HG02763 (cell line): ENCODE measurements at regions not wholly inside any gene's neighbourhood (a gene's known extent, or its start where the extent isn't known, plus 50 kb on each side); places are given as distances from the start of the nearest gene placed in this dataset.
"Not testable (repeated sequence)": the region's sequence is repeated elsewhere in the genome, so short reads cannot be mapped to it uniquely, and the experiment has no call there.

Experiments
- ATAC-seq: cut with Tn5 transposase; IDR thresholded peaks from one replicate; pipeline ENCODE4 v1.9.1; 2021; ENCODE audit warnings: mild to moderate bottlenecking, moderate library complexity; ENCODE audit not compliant: unreplicated experiment

- ATAC-seq: no peak
Observed at GRCh38 chr3:72174040-72174439, 389.1 kb upstream of the PROK2 start.

- ATAC-seq: no peak
Observed at GRCh38 chr3:72171946-72172345, 387.0 kb upstream of the PROK2 start.

- ATAC-seq: no peak
Observed at GRCh38 chr3:72171463-72171881, 386.5 kb upstream of the PROK2 start.

- ATAC-seq: no peak
Observed at GRCh38 chr3:72169561-72170472, 384.9 kb upstream of the PROK2 start.

GRCh38 chr3:72169120-72169519, 384.2 kb upstream of the PROK2 start:
- ATAC-seq: no peak

GRCh38 chr3:72165808-72166207, 380.9 kb upstream of the PROK2 start:
- ATAC-seq: no peak

- ATAC-seq: no peak
Observed at GRCh38 chr3:72165317-72165716, 380.4 kb upstream of the PROK2 start.

GRCh38 chr3:72164635-72164978, 379.7 kb upstream of the PROK2 start:
- ATAC-seq: no peak

- peak; percentile 87 for ATAC-seq
Observed at GRCh38 chr3:72163809-72164634, 379.1 kb upstream of the PROK2 start.

GRCh38 chr3:72162649-72163184, 377.8 kb upstream of the PROK2 start:
- no peak for ATAC-seq

GRCh38 chr3:72161881-72162595, 377.1 kb upstream of the PROK2 start:
- no peak for ATAC-seq

- ATAC-seq: not testable (repeated sequence)
Observed at GRCh38 chr3:72161285-72161684, 376.3 kb upstream of the PROK2 start.

GRCh38 chr3:72160351-72160750, 375.4 kb upstream of the PROK2 start:
- no peak for ATAC-seq

GRCh38 chr3:72159487-72159886, 374.5 kb upstream of the PROK2 start:
- ATAC-seq: no peak

GRCh38 chr3:72158639-72159326, 373.8 kb upstream of the PROK2 start:
- no peak for ATAC-seq

GRCh38 chr3:72157748-72158638, 373.0 kb upstream of the PROK2 start:
- ATAC-seq: no peak

GRCh38 chr3:72155391-72156064, 370.6 kb upstream of the PROK2 start:
- no peak for ATAC-seq

GRCh38 chr3:72154391-72155335, 369.7 kb upstream of the PROK2 start:
- ATAC-seq: no peak
